Anterior cingulate cortex (tissue), 58 donors: ENCODE measurements at regions not wholly inside any gene's neighbourhood (a gene's known extent, or its start where the extent isn't known, plus 50 kb on each side); places are given as distances from the start of the nearest gene placed in this dataset.

Experiments
- DNase-seq, 58 donors: peaks; one replicate each; lab custom pipeline; 2025; lab: John Stamatoyannopoulos, UW

GRCh38 chr4:8928074-8928473, 56.4 kb upstream of the HMX1 start:
- no peak for DNase-seq

GRCh38 chr4:8922481-8922880, 50.8 kb upstream of the HMX1 start:
- DNase-seq, result no peak

- no peak for DNase-seq
Measured at GRCh38 chr4:8921465-8921864, 49.8 kb upstream of the HMX1 start.
